HepG2 (cell line): ENCODE measurements at regions not wholly inside any gene's neighbourhood (a gene's known extent, or its start where the extent isn't known, plus 50 kb on each side); places are given as distances from the start of the nearest gene placed in this dataset.

Experiments used
- ATAC-seq: fragments of 200-7000 bp; cut with Tn5 transposase; 3 replicates; pipeline ENCODE4 v1.9.1; 2020; ENCODE audit warnings: mild to moderate bottlenecking, moderate library complexity
- BruUV-seq: library from RNA; stranded (reverse); fragments of 400-500 nt; replicated peaks from 2 replicates; lab custom pipeline; 2021; lab: Mats Ljungman, UMichigan
- CTCF ChIA-PET: fragments of 300-600 bp; formaldehyde crosslinking; extraction: SDS; loops from one replicate; lab custom pipeline; 2021; ENCODE audit warnings: low total read pairs, inconsistent platforms, low intra/inter-chr PET ratio; lab: Yijun Ruan, JAX
- POLR2A ChIA-PET: fragments of 350-600 bp; sonication (Branson Sonifier 250); formaldehyde crosslinking; loops from one replicate; lab custom pipeline; 2020; ENCODE audit warnings: antibody characterized with exemption, inconsistent platforms; lab: Yijun Ruan, JAX
- DNase-seq: peaks from one replicate; pipeline ENCODE4 v3.0.0-alpha.2; 2015; ENCODE audit warnings: low spot score
- FAIRE-seq: peaks from 3 replicates; lab custom pipeline; 2011; peaks lifted over from hg19 to GRCh38; lab: Jason Lieb, UNC
- H2AFZ ChIP-seq: one replicate; pipeline ENCODE4 v1.6.1; 2011; ENCODE audit warnings: low read length, inconsistent platforms
- H3K27ac ChIP-seq: fragments of 300-600 bp; 3 replicates; pipeline ENCODE4 v1.8.0; 2011; ENCODE audit warnings: mixed run types, mild to moderate bottlenecking, mixed read lengths, low read length, inconsistent platforms; ENCODE audit not compliant: insufficient read depth; ENCODE audit errors: extremely low read length
- H3K27me3 ChIP-seq, 2 experiments: fragments of 200-600 bp in 1 of 2; 2 replicates in 1 of 2; 3 replicates in 1 of 2; pipeline versions ENCODE4 v1.6.0 to v1.8.0; 2011; ENCODE audit warnings: low read length in 2 of 2, mild to moderate bottlenecking in 2 of 2, moderate library complexity in 2 of 2, inconsistent platforms in 1 of 2; ENCODE audit not compliant: insufficient read depth in 2 of 2, control insufficient read depth in 1 of 2
- H3K36me3 ChIP-seq, 2 experiments: fragments of 200-600 bp in 1 of 2; replicated peaks in 1 of 2; 2 replicates in 1 of 2; 3 replicates in 1 of 2; pipeline versions ENCODE4 v1.5.1 to v1.8.0; 2011; ENCODE audit warnings: low read length in 2 of 2, inconsistent platforms in 1 of 2; ENCODE audit not compliant: insufficient read depth in 2 of 2, control insufficient read depth in 1 of 2
- H3K4me1 ChIP-seq: 2 replicates; pipeline ENCODE4 v1.5.1; 2012; ENCODE audit warnings: low read length, inconsistent platforms; ENCODE audit not compliant: insufficient read depth
- H3K4me2 ChIP-seq: 2 replicates; pipeline ENCODE4 v1.6.0; 2011; ENCODE audit warnings: low read depth, low read length, inconsistent platforms
- H3K4me3 ChIP-seq, 3 experiments: fragments of 200-600 bp in 1 of 3; sonication (generic), shearing (Covaris generic) in 1 of 3; replicated peaks in 1 of 3; 2 replicates each; pipeline ENCODE4 v1.5.1; 2011 to 2016; ENCODE audit warnings: low read length in 3 of 3, inconsistent platforms in 2 of 3, low read depth in 2 of 3, mild to moderate bottlenecking in 2 of 3, control low read depth in 1 of 3, mixed read lengths in 1 of 3; ENCODE audit not compliant: insufficient read depth in 1 of 3
- H3K79me2 ChIP-seq: one replicate; pipeline ENCODE4 v1.6.1; 2011; ENCODE audit warnings: low read length, inconsistent platforms; ENCODE audit not compliant: insufficient read depth
- H3K9ac ChIP-seq: 2 replicates; pipeline ENCODE4 v1.6.0; 2011; ENCODE audit warnings: mild to moderate bottlenecking, low read depth, low read length, inconsistent platforms; ENCODE audit not compliant: insufficient read depth
- H3K9me3 ChIP-seq: 2 replicates; pipeline ENCODE4 v1.5.1; 2012; ENCODE audit warnings: mild to moderate bottlenecking, low read length
- H4K20me1 ChIP-seq: 2 replicates; pipeline ENCODE4 v1.6.0; 2011; ENCODE audit warnings: inconsistent platforms, mild to moderate bottlenecking, low read length, moderate library complexity; ENCODE audit not compliant: insufficient read depth
- KDM2A ChIP-seq: sonication (generic); formaldehyde crosslinking; IDR thresholded peaks from 2 replicates; pipeline ENCODE4 v1.4.0; 2020; ENCODE audit warnings: low read depth, missing genetic modification reagents, borderline replicate concordance
- SKI ChIP-seq: fragments of 450-650 bp; IDR thresholded peaks from one replicate; pipeline ENCODE4 v1.6.1; 2018; ENCODE audit warnings: mild to moderate bottlenecking; ENCODE audit not compliant: partially characterized antibody
- WGBS: methylation state at CpG from one replicate; pipeline ENCODE4 v1.1.6; 2017; ENCODE audit warnings: low lambda C conversion rate; 5-methylcytosine and 5-hydroxymethylcytosine counted together
- in situ Hi-C: cut with HindIII; loops from 2 replicates; pipeline ENCODE4 v1.10.0; 2017; ENCODE audit warnings: low pct_unique_long_range_greater_than_20kb; ENCODE audit not compliant: extremely low pct_ligation_motif_present
- intact Hi-C: fragments of 100-400 bp; cut with micrococcal nuclease; formaldehyde crosslinking; loops from one replicate; pipeline ENCODE4 v1.10.0; 2022; ENCODE audit not compliant: unreplicated experiment
- TF ChIP-seq, protein P1 (sequence below): IDR thresholded peaks from 2 replicates; pipeline ENCODE4 v1.6.1; 2016; ENCODE audit warnings: mild to moderate bottlenecking
- TF ChIP-seq, protein P2 (sequence below): sonication (generic); formaldehyde crosslinking; IDR thresholded peaks from 2 replicates; pipeline ENCODE4 v1.9.0; 2021; ENCODE audit warnings: missing genetic modification reagents, borderline replicate concordance

DNA sequence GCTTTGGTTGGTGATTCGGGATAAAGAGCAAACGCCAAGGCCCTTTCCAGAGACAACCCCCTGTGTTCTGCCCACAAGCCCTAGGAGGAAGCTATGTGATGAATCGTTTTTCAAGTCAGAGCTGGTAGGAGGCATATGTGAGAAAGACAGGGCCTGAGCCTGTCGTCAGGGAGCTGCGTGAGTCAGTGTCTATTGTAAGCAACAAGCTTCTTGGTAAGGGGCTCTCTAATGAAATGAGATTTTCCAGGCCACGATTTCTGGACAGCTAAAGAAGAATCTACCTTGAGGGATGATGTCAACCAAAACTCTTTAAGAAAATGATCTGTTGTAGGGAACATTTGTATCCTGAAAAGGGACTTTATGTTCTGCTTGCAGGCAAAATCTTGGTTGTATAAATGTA lies 318.9 kb upstream of the IL12A start (continued):
- TF ChIP-seq, protein P1, sequence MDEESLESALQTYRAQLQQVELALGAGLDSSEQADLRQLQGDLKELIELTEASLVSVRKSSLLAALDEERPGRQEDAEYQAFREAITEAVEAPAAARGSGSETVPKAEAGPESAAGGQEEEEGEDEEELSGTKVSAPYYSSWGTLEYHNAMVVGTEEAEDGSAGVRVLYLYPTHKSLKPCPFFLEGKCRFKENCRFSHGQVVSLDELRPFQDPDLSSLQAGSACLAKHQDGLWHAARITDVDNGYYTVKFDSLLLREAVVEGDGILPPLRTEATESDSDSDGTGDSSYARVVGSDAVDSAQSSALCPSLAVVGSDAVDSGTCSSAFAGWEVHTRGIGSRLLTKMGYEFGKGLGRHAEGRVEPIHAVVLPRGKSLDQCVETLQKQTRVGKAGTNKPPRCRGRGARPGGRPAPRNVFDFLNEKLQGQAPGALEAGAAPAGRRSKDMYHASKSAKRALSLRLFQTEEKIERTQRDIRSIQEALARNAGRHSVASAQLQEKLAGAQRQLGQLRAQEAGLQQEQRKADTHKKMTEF (CRISPR knock-in tag) = no peak

DNA sequence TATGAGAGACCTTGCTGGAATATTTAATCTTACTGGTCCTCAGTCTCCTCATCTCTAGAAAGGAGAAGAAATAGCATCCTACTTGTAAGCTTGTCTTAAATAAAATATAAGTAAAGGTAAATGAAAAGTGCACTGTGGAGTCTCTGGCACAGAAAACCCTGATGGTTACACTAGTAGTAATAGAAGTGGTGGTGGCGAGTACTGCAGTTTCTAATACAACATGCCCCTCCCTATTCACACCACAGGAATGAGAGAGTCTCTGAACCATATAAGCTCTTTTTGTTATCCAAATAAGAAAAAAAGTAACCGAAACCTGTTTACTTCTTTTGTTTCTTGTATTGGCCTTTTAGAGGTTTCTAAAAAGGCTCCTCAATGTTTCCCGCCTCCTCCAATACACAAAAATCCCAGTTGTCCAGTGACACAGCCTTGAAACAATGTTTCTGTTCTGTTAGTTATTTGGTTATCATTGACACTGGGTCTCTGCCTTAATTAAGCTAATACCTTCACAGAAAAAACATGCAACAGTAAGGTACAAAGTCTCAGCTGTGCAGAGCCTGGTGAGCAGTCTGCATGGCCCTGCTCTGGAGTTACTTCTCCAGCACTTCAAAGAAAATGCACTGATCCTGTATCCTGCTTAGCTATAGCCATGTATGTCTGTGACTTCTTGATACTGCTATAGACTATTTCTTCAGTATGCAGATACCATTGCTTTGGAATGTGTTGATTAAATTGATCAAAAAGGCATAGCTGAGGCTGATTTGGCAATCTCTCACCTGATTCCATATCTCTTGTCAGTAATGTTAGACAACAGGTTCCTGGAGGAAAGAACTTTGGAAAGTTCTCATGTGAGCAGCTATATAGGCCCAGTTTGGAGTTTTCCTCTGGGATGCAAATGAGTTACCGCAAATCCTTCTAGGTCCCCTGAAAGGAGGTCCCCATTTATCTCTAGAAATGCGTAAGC lies 315.6 kb upstream of the IL12A start:
- CTCF ChIA-PET = no interaction called here
- ATAC-seq = peak; percentile 77
- no peak overlapping the region for H3K4me2 ChIP-seq
- intact Hi-C loops = no loop called here
- no peak overlapping the region for H3K9ac ChIP-seq
- H3K36me3 ChIP-seq = no peaks in the 10 kb centered on the region
- no TSS peak for BruUV-seq
- TF ChIP-seq SKI = no peak
- TF ChIP-seq KDM2A (CRISPR knock-in tag) = no peak
- TF ChIP-seq, protein P2, sequence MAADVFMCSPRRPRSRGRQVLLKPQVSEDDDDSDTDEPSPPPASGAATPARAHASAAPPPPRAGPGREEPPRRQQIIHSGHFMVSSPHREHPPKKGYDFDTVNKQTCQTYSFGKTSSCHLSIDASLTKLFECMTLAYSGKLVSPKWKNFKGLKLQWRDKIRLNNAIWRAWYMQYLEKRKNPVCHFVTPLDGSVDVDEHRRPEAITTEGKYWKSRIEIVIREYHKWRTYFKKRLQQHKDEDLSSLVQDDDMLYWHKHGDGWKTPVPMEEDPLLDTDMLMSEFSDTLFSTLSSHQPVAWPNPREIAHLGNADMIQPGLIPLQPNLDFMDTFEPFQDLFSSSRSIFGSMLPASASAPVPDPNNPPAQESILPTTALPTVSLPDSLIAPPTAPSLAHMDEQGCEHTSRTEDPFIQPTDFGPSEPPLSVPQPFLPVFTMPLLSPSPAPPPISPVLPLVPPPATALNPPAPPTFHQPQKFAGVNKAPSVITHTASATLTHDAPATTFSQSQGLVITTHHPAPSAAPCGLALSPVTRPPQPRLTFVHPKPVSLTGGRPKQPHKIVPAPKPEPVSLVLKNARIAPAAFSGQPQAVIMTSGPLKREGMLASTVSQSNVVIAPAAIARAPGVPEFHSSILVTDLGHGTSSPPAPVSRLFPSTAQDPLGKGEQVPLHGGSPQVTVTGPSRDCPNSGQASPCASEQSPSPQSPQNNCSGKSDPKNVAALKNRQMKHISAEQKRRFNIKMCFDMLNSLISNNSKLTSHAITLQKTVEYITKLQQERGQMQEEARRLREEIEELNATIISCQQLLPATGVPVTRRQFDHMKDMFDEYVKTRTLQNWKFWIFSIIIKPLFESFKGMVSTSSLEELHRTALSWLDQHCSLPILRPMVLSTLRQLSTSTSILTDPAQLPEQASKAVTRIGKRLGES = no peak
- TF ChIP-seq, all 625 proteins: peak for 0
- Histone ChIP-seq H3K27me3 (no peaks in the 10 kb centered on the region), H3K4me3 (no peak overlapping the region), H3K27ac (no peak overlapping the region), H3K4me1 (peaks cover 8% of the 10 kb centered on the region; the same call in 1 of the 2 replicates), H2AFZ (no peak overlapping the region), H4K20me1 (no peaks in the 10 kb centered on the region), H3K79me2 (no peaks in the 10 kb centered on the region), H3K9me3 (no peaks in the 10 kb centered on the region)
- 35% methylated on average over 5 of the region's 5 CpGs for WGBS
- POLR2A ChIA-PET = no interaction called here
- DNase-seq (no peak), FAIRE-seq (no peak)
- in situ Hi-C loops = no loop called here
